ENCODE measurements at regions not wholly inside any gene's neighbourhood (a gene's known extent, or its start where the extent isn't known, plus 50 kb on each side); places are given as distances from the start of the nearest gene placed in this dataset.
A peak's percentile ranks its signal among the peaks of the same experiment; 100 is the strongest.

- CTCF ChIA-PET = no interaction called here
- Mint-ChIP-seq H3K9me3 (no peaks in the 10 kb centered on the region), H3K27me3 (ENCODE audit: low read depth) (no peaks in the 10 kb centered on the region), H3K4me3 (no peak overlapping the region), H3K36me3 (no peaks in the 10 kb centered on the region), H3K27ac (no peak overlapping the region), H3K4me1 (peaks cover 7% of the 10 kb centered on the region; the same call in 1 of the 2 replicates)
- DNase-seq (ENCODE audit: low spot score) = no peak
- ATAC-seq = no peak
- POLR2A ChIA-PET = no interaction called here
- no peak for TF ChIP-seq CREB1 (CRISPR knock-in tag; IDR thresholded peaks at IDR 0.05)
- TF ChIP-seq, protein P1, sequence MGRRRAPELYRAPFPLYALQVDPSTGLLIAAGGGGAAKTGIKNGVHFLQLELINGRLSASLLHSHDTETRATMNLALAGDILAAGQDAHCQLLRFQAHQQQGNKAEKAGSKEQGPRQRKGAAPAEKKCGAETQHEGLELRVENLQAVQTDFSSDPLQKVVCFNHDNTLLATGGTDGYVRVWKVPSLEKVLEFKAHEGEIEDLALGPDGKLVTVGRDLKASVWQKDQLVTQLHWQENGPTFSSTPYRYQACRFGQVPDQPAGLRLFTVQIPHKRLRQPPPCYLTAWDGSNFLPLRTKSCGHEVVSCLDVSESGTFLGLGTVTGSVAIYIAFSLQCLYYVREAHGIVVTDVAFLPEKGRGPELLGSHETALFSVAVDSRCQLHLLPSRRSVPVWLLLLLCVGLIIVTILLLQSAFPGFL (CRISPR knock-in tag; IDR thresholded peaks at IDR 0.05; ENCODE audit: borderline replicate concordance) = no peak
- no peak for TF ChIP-seq AFF4 (CRISPR knock-in tag; IDR thresholded peaks at IDR 0.05; ENCODE audit: borderline replicate concordance)
- TF ChIP-seq FOXP1 (CRISPR knock-in tag; IDR thresholded peaks at IDR 0.05; ENCODE audit: borderline replicate concordance) = no peak
Measured at GRCh38 chr3:161694682-161695564, 198.3 kb downstream of the OTOL1 start.

DNA sequence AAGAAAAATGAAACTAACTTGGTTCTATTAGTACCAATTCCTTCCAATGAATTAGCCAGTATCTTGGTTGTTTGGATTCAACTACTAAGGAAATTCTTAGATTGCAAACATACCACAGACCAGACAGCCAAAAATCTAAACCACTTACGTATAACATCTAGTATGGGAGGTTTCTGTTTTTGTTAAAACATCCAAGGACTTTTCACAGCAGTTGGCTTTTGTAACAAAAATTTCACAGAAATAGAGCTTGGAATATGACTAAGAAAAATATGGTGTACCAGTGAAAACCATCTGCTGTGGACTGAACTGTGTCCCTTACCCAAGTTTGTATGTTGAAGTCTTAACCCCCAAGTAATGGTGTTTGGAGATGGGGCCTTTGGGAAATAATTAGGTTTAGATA, 199.2 kb downstream of the OTOL1 start:
- ATAC-seq (no peak), DNase-seq (ENCODE audit: low spot score) (no peak)
- no peak overlapping the region for H3K4me3 Mint-ChIP-seq
- POLR2A ChIA-PET = no interaction called here
- TF ChIP-seq, protein P2, sequence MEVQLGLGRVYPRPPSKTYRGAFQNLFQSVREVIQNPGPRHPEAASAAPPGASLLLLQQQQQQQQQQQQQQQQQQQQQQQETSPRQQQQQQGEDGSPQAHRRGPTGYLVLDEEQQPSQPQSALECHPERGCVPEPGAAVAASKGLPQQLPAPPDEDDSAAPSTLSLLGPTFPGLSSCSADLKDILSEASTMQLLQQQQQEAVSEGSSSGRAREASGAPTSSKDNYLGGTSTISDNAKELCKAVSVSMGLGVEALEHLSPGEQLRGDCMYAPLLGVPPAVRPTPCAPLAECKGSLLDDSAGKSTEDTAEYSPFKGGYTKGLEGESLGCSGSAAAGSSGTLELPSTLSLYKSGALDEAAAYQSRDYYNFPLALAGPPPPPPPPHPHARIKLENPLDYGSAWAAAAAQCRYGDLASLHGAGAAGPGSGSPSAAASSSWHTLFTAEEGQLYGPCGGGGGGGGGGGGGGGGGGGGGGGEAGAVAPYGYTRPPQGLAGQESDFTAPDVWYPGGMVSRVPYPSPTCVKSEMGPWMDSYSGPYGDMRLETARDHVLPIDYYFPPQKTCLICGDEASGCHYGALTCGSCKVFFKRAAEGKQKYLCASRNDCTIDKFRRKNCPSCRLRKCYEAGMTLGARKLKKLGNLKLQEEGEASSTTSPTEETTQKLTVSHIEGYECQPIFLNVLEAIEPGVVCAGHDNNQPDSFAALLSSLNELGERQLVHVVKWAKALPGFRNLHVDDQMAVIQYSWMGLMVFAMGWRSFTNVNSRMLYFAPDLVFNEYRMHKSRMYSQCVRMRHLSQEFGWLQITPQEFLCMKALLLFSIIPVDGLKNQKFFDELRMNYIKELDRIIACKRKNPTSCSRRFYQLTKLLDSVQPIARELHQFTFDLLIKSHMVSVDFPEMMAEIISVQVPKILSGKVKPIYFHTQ (CRISPR knock-in tag; IDR thresholded peaks at IDR 0.05) = no peak
- TF ChIP-seq RORB (CRISPR knock-in tag; IDR thresholded peaks at IDR 0.05) (no peak), AFF4 (CRISPR knock-in tag; IDR thresholded peaks at IDR 0.05; ENCODE audit: borderline replicate concordance) (no peak)
- no peaks in the 10 kb centered on the region for H3K27me3 Mint-ChIP-seq (ENCODE audit: low read depth)
- CTCF ChIA-PET = no interaction called here
- H3K36me3 Mint-ChIP-seq = no peaks in the 10 kb centered on the region
- H3K27ac Mint-ChIP-seq = no peak overlapping the region
- peaks cover 3% of the 10 kb centered on the region; the same call in 1 of the 2 replicates for H3K4me1 Mint-ChIP-seq
- H3K9me3 Mint-ChIP-seq = no peaks in the 10 kb centered on the region

DNA sequence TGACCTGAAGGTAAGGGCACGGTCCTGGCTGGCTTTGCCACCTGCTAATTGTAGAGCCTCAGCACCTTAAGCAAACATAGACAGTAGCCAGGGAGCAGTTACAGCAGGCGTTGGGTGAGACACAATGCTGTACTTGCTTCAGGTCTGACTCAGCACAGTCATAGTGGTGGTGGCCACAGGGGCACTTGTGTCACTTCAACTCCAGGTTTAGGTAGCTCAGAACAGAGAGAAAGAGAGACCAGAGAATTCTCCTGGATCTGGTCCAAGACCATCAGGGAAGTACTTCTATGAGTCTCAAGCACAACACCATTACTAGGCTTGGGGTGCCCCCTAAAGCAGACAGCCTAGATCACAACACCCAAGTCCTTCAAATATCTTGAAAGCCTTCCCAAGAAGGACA, 204.4 kb downstream of the OTOL1 start:
- Mint-ChIP-seq H3K36me3 (no peaks in the 10 kb centered on the region), H3K4me3 (no peak overlapping the region), H3K4me1 (peaks cover 3% of the 10 kb centered on the region; the same call in 1 of the 2 replicates), H3K9me3 (peaks cover 7% of the 10 kb centered on the region), H3K27ac (no peak overlapping the region), H3K27me3 (ENCODE audit: low read depth) (no peaks in the 10 kb centered on the region)
- ChIA-PET CTCF (interaction anchor here (0.6 to 1.7 kb wide), 4 partner anchors 9 to 139 kb away, joined by 3 to 13 read pairs (median 4); no protein-coding TSS in a partner anchor), POLR2A (interaction anchor here (0.6 kb wide), 1 partner anchor 249 kb away, joined by 5 read pairs; no protein-coding TSS in a partner anchor)
- DNase-seq (ENCODE audit: low spot score) = peak; percentile 43
- ATAC-seq = peak; percentile 95
- no peak for TF ChIP-seq RORB (CRISPR knock-in tag; IDR thresholded peaks at IDR 0.05)
- TF ChIP-seq CBFB (CRISPR knock-in tag; IDR thresholded peaks at IDR 0.05; ENCODE audit: low read depth) = no peak
- TF ChIP-seq TP53 (CRISPR knock-in tag; IDR thresholded peaks at IDR 0.05) = no peak
- TF ChIP-seq SMAD4 (CRISPR knock-in tag; IDR thresholded peaks at IDR 0.05) = no peak
- TF ChIP-seq, protein P3, sequence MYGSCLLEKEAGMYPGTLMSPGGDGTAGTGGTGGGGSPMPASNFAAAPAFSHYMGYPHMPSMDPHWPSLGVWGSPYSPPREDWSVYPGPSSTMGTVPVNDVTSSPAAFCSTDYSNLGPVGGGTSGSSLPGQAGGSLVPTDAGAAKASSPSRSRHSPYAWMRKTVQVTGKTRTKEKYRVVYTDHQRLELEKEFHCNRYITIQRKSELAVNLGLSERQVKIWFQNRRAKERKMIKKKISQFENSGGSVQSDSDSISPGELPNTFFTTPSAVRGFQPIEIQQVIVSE (CRISPR knock-in tag; IDR thresholded peaks at IDR 0.05; ENCODE audit: borderline replicate concordance) = no peak
- TF ChIP-seq ATF2 (CRISPR knock-in tag; IDR thresholded peaks at IDR 0.05; ENCODE audit: borderline replicate concordance, low read depth) = no peak
- TF ChIP-seq, protein P4, sequence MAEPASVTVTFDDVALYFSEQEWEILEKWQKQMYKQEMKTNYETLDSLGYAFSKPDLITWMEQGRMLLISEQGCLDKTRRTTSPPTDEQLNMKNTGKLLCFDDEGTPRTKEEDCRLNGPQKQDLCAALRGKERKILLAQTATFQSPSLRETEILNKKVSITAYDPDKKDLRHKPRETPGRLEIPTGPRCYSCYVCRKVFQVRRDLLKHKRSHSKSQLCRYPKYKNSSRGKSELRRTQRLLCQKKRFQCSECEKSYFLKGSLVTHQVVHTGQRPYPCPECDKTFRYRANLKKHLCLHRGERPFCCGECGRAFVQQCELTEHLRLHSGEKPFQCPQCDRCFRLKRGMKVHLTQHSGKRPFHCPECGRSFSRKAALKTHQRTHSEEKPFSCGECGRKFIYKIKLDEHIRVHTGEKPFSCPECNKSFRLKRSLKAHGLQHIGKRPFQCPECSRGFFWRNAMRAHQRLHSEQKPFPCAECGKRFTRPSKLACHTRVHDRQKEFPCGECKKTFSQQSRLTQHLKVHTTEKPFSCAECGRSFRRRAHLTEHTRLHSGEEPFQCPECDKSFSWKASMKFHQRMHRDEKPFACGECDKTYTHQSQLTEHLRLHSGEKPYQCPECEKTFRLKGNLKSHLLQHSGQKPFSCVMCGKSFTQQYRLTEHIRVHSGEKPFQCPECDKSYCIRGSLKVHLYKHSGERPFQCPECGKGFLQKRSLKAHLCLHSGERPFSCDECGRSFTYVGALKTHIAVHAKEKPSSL (CRISPR knock-in tag; conservative IDR thresholded peaks at IDR 0.05) = no peak

Data from WTC11 (cell line).